NCI-H748 (cell line): ENCODE measurements at regions not wholly inside any gene's neighbourhood (a gene's known extent, or its start where the extent isn't known, plus 50 kb on each side); places are given as distances from the start of the nearest gene placed in this dataset.
A peak's percentile ranks its signal among the peaks of the same experiment; 100 is the strongest.

Experiments
- DNase-seq: peaks from one replicate; lab custom pipeline; 2025; ENCODE audit not compliant: unreplicated experiment; lab: John Stamatoyannopoulos, UW

- no peak for DNase-seq
Measured at GRCh38 chr2:21386666-21387065, 262.9 kb downstream of the TDRD15 start.

- DNase-seq, result no peak
Measured at GRCh38 chr2:21392649-21393048, 268.9 kb downstream of the TDRD15 start.

- DNase-seq, result no peak
Measured at GRCh38 chr2:21393173-21393572, 269.4 kb downstream of the TDRD15 start.

GRCh38 chr2:21395366-21395765 is 271.6 kb downstream of the TDRD15 start:
- no peak for DNase-seq

- DNase-seq, result no peak
Measured at GRCh38 chr2:21396252-21396651, 272.5 kb downstream of the TDRD15 start.

- no peak for DNase-seq
Measured at GRCh38 chr2:21401022-21401698, 277.4 kb downstream of the TDRD15 start.

- DNase-seq, result no peak
Measured at GRCh38 chr2:21404137-21404536, 280.4 kb downstream of the TDRD15 start.

GRCh38 chr2:21404827-21405625 is 281.3 kb downstream of the TDRD15 start:
- no peak for DNase-seq

GRCh38 chr2:21406386-21406785 is 282.6 kb downstream of the TDRD15 start:
- no peak for DNase-seq

- no peak for DNase-seq
Measured at GRCh38 chr2:21406911-21407310, 283.1 kb downstream of the TDRD15 start.

- DNase-seq, result no peak
Measured at GRCh38 chr2:21407851-21408250, 284.1 kb downstream of the TDRD15 start.

GRCh38 chr2:21411741-21412140 is 288.0 kb downstream of the TDRD15 start:
- DNase-seq, result no peak

- peak; percentile 25 for DNase-seq
Measured at GRCh38 chr2:21412944-21413443, 289.2 kb downstream of the TDRD15 start.

- DNase-seq, result peak; percentile 19
Measured at GRCh38 chr2:21415234-21415633, 291.5 kb downstream of the TDRD15 start.

- no peak for DNase-seq
Measured at GRCh38 chr2:21416226-21416625, 292.5 kb downstream of the TDRD15 start.

GRCh38 chr2:21418456-21418855 is 294.7 kb downstream of the TDRD15 start:
- DNase-seq, result no peak

- DNase-seq, result no peak
Measured at GRCh38 chr2:21420553-21421335, 297.0 kb downstream of the TDRD15 start.

GRCh38 chr2:21422050-21422449 is 298.3 kb downstream of the TDRD15 start:
- DNase-seq, result peak; percentile 76

GRCh38 chr2:21422724-21423522 is 299.2 kb downstream of the TDRD15 start:
- peak; percentile 95 for DNase-seq

GRCh38 chr2:21423854-21424253 is 300.1 kb downstream of the TDRD15 start:
- DNase-seq, result no peak

- DNase-seq, result no peak
Measured at GRCh38 chr2:21424375-21424774, 300.6 kb downstream of the TDRD15 start.
